HL-60 (cell line): ENCODE measurements at regions not wholly inside any gene's neighbourhood (a gene's known extent, or its start where the extent isn't known, plus 50 kb on each side); places are given as distances from the start of the nearest gene placed in this dataset.

Experiments used
- CTCF ChIP-seq: IDR thresholded peaks from one replicate; pipeline ENCODE4 v1.5.1; 2011; ENCODE audit warnings: low read length, control low read depth, inconsistent platforms; ENCODE audit not compliant: insufficient read depth
- POLR2AphosphoS5 ChIP-seq: IDR thresholded peaks from 2 replicates; pipeline ENCODE4 v1.6.1; 2012; ENCODE audit warnings: low read depth

- TF ChIP-seq CTCF (no peak), POLR2AphosphoS5 (no peak)
Observed at GRCh38 chr3:101085752-101086151, 92.5 kb upstream of the ABI3BP start.
